HUES48 (cell line): ENCODE measurements at regions not wholly inside any gene's neighbourhood (a gene's known extent, or its start where the extent isn't known, plus 50 kb on each side); places are given as distances from the start of the nearest gene placed in this dataset.

Experiments used
- H3K27ac ChIP-seq: one replicate; pipeline ENCODE4 v1.7.0; 2013; ENCODE audit warnings: low read depth, low read length, inconsistent platforms
- H3K27me3 ChIP-seq: 2 replicates; pipeline ENCODE4 v1.6.1; 2013; ENCODE audit warnings: mild to moderate bottlenecking, low read length; ENCODE audit not compliant: control insufficient read depth, insufficient read depth
- H3K36me3 ChIP-seq: 2 replicates; pipeline ENCODE4 v1.6.1; 2013; ENCODE audit warnings: low read length; ENCODE audit not compliant: control insufficient read depth, insufficient read depth
- H3K4me1 ChIP-seq: 2 replicates; pipeline ENCODE4 v1.6.1; 2013; ENCODE audit warnings: mild to moderate bottlenecking, low read length; ENCODE audit not compliant: control insufficient read depth, insufficient read depth
- H3K4me3 ChIP-seq: 2 replicates; pipeline ENCODE4 v1.5.1; 2013; ENCODE audit warnings: mild to moderate bottlenecking, low read depth, low read length
- H3K9ac ChIP-seq: 2 replicates; pipeline ENCODE4 v1.6.1; 2013; ENCODE audit warnings: mild to moderate bottlenecking, low read depth, low read length, moderate library complexity
- H3K9me3 ChIP-seq: 2 replicates; pipeline ENCODE4 v1.6.1; 2013; ENCODE audit warnings: low read length; ENCODE audit not compliant: control insufficient read depth, insufficient read depth

GRCh38 chr1:4262665-4263064 is 362.6 kb upstream of the C1orf174 start:
- Histone ChIP-seq H3K4me1 (no peaks in the 10 kb centered on the region), H3K9ac (no peak overlapping the region), H3K4me3 (no peak overlapping the region), H3K27me3 (no peaks in the 10 kb centered on the region), H3K36me3 (no peaks in the 10 kb centered on the region), H3K9me3 (peaks cover 95% of the 10 kb centered on the region), H3K27ac (no peak overlapping the region)

- Histone ChIP-seq H3K9me3 (peaks cover 95% of the 10 kb centered on the region), H3K9ac (no peak overlapping the region), H3K4me1 (no peaks in the 10 kb centered on the region), H3K27me3 (no peaks in the 10 kb centered on the region), H3K27ac (no peak overlapping the region), H3K4me3 (no peak overlapping the region), H3K36me3 (no peaks in the 10 kb centered on the region)
These were observed 363.6 kb upstream of the C1orf174 start for GRCh38 chr1:4263699-4264098.

GRCh38 chr1:4265836-4266235 is 365.8 kb upstream of the C1orf174 start:
- Histone ChIP-seq H3K27ac (no peak overlapping the region), H3K9me3 (peaks cover 93% of the 10 kb centered on the region), H3K36me3 (no peaks in the 10 kb centered on the region)

GRCh38 chr1:4267381-4268261 is 367.5 kb upstream of the C1orf174 start:
- Histone ChIP-seq H3K9me3 (peaks cover 93% of the 10 kb centered on the region), H3K36me3 (no peaks in the 10 kb centered on the region), H3K27me3 (no peaks in the 10 kb centered on the region), H3K4me1 (no peaks in the 10 kb centered on the region), H3K9ac (no peak overlapping the region), H3K27ac (no peak overlapping the region), H3K4me3 (no peak overlapping the region)

More at GRCh38 chr1:4265836-4266235, 365.8 kb upstream of the C1orf174 start:
- Histone ChIP-seq H3K9ac (no peak overlapping the region), H3K4me1 (no peaks in the 10 kb centered on the region), H3K4me3 (no peak overlapping the region), H3K27me3 (no peaks in the 10 kb centered on the region)

GRCh38 chr1:4268262-4268888 is 368.3 kb upstream of the C1orf174 start:
- Histone ChIP-seq H3K4me1 (no peaks in the 10 kb centered on the region), H3K27me3 (no peaks in the 10 kb centered on the region), H3K9me3 (peaks cover 94% of the 10 kb centered on the region), H3K4me3 (no peak overlapping the region), H3K36me3 (no peaks in the 10 kb centered on the region), H3K9ac (no peak overlapping the region), H3K27ac (no peak overlapping the region)

- Histone ChIP-seq H3K4me3 (no peak overlapping the region), H3K27me3 (no peaks in the 10 kb centered on the region), H3K9me3 (peaks cover 94% of the 10 kb centered on the region), H3K4me1 (no peaks in the 10 kb centered on the region), H3K36me3 (no peaks in the 10 kb centered on the region), H3K27ac (no peak overlapping the region), H3K9ac (no peak overlapping the region)
These were observed 368.8 kb upstream of the C1orf174 start for GRCh38 chr1:4268889-4269284.

GRCh38 chr1:4269330-4269729 is 369.3 kb upstream of the C1orf174 start:
- Histone ChIP-seq H3K9me3 (peaks cover 89% of the 10 kb centered on the region), H3K36me3 (no peaks in the 10 kb centered on the region), H3K4me3 (no peak overlapping the region), H3K4me1 (no peaks in the 10 kb centered on the region), H3K27ac (no peak overlapping the region), H3K27me3 (no peaks in the 10 kb centered on the region), H3K9ac (no peak overlapping the region)

- Histone ChIP-seq H3K36me3 (no peaks in the 10 kb centered on the region), H3K9ac (no peak overlapping the region), H3K4me1 (no peaks in the 10 kb centered on the region), H3K4me3 (no peak overlapping the region), H3K27ac (no peak overlapping the region), H3K9me3 (peaks cover 90% of the 10 kb centered on the region), H3K27me3 (no peaks in the 10 kb centered on the region)
These were observed 370.0 kb upstream of the C1orf174 start for GRCh38 chr1:4269952-4270570.

GRCh38 chr1:4270651-4271337 is 370.7 kb upstream of the C1orf174 start:
- Histone ChIP-seq H3K4me1 (no peaks in the 10 kb centered on the region), H3K9me3 (peaks cover 90% of the 10 kb centered on the region)

GRCh38 chr1:4271338-4271998 is 371.4 kb upstream of the C1orf174 start:
- no peaks in the 10 kb centered on the region for H3K36me3 ChIP-seq
- peaks cover 89% of the 10 kb centered on the region for H3K9me3 ChIP-seq
- no peaks in the 10 kb centered on the region for H3K27me3 ChIP-seq
- no peak overlapping the region for H3K27ac ChIP-seq
- no peak overlapping the region for H3K9ac ChIP-seq
- no peak overlapping the region for H3K4me3 ChIP-seq
- no peaks in the 10 kb centered on the region for H3K4me1 ChIP-seq

More at GRCh38 chr1:4270651-4271337, 370.7 kb upstream of the C1orf174 start:
- Histone ChIP-seq H3K4me3 (no peak overlapping the region), H3K36me3 (no peaks in the 10 kb centered on the region), H3K9ac (no peak overlapping the region), H3K27ac (no peak overlapping the region), H3K27me3 (no peaks in the 10 kb centered on the region)
